Cardiac septum (tissue), 1 donor: ENCODE measurements at regions not wholly inside any gene's neighbourhood (a gene's known extent, or its start where the extent isn't known, plus 50 kb on each side); places are given as distances from the start of the nearest gene placed in this dataset.
"Not testable (repeated sequence)": the region's sequence is repeated elsewhere in the genome, so short reads cannot be mapped to it uniquely, and the experiment has no call there.

ENCODE experiments used
- DNase-seq: peaks from one replicate; pipeline ENCODE4 v3.0.0-alpha.2; 2020; ENCODE audit warnings: low spot score
- intact Hi-C: fragments of 100-400 bp; cut with DNase I; formaldehyde crosslinking; loops from one replicate; pipeline ENCODE4 v1.14.0; 2022
- donor health status: DM: no; HTN: no; CAD: no.

- intact Hi-C loops, result no loop called here
Measured at GRCh38 chr17:83186751-83187421, 107.5 kb downstream of the METRNL start.

DNA sequence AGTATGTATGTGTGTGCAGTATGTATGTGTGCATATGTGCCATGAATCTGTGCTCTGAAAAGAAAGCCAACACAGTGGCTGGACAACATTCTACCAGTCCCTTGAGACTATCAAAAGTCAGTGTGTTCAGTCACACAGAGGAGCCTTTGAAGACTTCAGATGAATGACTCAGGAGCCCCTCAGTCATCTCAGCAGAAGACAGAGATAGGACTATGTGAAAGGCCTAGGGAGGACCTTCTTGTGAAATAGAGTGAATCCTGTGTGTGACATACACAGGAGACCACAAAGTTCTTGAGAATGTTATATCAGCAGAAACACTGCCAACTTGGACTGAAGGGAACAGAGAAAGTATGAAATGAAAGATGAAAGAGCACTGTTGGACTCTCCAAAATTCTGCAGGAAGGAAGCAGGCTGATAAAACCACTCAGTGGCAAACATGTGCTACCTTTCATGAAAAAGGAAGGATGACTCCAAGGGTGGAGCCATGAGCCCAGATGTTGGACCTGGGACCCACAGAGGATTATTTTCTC lies 108.4 kb downstream of the METRNL start:
- no peak for DNase-seq
- intact Hi-C loops, result no loop called here

More at GRCh38 chr17:83186751-83187421, 107.5 kb downstream of the METRNL start:
- no peak for DNase-seq

DNA sequence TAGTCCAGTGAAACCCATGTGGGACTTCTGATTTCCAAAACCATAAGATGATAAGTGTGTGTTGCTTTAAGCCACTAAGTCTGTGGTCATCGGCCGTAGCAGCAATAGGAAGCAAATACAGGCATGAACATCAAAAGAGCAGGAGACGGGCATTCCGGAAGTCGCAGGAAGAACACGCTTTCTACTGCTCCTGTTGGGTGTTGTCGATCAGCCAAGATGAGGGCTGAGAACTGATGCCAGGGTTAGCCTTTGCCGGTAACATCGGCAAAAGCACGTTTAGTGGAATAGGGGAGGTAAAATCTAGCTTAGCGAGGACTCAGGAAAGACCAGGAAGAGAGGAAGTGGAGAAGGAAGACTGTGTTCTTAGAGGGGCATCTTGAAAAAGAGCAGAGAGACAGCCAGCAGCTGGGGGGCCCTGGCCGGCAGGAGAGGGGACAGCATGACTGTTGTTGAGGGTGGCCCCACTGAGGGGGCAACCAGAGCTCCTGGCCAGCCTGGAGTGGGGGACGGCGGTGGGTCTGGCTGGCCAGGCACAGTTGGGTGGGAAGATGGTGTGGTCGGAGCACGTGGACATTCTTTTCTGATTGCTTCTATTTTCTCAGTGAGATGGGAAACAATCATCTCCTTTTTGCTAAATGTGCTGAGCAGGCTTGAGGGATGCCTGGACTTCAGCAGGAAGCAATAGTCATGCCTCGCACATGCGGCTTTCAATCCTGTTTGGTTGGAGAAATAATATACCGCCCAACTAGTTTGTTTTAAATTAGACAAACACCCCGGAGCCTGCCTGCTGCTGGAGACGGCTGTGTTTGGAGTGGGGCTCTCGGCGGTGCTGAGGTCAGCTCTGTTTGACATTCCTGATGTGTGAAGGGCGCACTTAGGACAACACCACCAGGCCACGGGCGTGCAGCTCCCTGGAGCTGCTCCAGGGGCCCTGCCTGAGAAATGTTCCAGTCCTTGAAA lies 109.9 kb downstream of the METRNL start:
- DNase-seq, result peak; percentile 65
- intact Hi-C loops, result no loop called here

DNA sequence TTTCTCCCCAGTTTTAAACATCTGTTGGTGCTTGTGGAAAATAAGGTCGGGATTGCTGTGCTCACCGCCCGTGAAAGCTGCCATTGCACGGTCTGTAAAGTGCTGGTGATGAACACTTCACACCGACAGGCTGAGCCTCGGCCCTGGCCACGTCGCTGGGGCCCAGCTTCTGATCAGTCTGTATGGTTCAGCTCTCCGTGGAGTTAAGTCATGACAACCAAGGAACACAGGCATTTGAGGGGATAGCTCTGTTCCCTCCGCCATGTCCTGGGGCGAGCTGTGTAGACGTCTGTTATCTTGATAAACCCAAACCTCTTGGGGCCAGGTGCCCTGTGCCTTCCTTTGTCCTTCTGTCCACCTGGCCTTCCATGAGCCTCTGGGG lies 110.6 kb downstream of the METRNL start:
- peak; percentile 57 for DNase-seq
- intact Hi-C loops, result no loop called here

DNA sequence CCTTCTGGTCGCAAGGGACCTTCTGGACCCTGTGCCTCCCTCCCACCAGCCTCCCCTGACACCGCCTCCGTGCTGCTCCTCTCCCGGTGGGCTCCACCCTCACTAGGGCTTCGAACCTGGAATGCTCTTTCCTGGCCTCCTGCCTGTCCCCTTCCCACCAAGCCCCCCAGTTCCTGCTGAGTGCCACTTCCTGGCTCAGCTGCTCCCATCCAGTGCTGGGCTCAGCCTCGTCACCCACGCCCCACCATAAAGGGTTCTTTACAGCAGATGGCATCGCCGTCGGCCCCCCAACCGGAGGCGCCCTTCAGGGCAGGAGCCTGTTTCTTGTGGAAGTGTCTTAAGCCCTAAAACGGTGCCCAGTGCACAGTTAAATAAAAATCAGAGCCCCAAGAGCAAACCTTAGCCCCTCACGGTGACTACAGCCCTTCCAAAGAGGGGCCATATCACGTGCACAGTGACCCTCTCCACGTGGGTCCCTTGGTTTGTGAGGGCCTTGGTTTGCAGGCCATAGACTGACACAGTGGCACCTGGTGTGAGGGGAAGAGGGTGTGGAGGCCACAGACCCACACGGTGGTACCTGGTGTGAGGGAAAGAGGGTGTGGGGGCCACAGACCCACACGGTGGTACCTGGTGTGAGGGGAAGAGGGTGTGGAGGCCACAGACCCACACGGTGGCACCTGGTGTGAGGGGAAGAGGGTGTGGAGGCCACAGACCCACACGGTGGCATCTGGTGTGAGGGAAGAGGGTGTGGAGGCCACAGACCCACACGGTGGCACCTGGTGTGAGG lies 111.4 kb downstream of the METRNL start:
- DNase-seq, result peak; percentile 63
- intact Hi-C loops, result no loop called here

DNA sequence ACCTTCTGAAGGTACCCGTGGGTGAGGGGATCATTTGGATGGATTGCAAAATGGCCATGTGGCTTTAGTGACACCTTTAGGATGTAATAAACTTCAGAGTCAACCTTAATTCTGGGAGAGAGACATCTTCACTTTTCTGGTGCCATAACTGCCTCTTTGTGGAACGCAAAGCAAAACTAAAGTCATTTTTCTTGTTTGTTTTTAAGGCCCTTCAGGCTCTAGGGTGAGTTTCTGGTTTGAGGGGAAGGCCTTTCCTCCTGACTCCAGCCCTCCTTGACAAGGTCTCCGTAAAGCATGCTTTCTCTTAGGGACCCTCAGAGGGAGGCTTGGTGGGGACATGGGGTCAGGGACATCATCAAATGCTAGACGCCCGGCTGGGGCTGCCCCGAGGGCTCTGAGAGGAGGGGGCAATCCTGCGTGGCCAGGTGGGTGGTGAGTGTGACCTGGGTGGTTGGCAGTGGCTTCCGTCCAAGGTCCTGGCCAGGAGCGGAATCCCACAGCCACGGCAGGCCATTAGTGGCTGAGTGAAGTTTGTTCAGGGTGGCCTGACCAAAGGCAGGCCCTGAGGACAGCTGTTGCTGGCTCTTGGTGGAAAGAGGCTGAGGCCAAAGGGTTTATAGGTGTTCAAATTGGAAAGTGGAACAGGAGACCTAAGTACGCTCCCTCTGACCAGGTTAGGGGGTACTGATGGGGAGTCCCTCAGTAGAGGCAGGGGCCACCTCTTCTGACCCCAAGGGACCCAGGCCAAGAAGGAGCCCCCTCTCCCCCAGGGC lies 112.2 kb downstream of the METRNL start:
- intact Hi-C loops, result no loop called here
- DNase-seq, result peak; percentile 71

DNA sequence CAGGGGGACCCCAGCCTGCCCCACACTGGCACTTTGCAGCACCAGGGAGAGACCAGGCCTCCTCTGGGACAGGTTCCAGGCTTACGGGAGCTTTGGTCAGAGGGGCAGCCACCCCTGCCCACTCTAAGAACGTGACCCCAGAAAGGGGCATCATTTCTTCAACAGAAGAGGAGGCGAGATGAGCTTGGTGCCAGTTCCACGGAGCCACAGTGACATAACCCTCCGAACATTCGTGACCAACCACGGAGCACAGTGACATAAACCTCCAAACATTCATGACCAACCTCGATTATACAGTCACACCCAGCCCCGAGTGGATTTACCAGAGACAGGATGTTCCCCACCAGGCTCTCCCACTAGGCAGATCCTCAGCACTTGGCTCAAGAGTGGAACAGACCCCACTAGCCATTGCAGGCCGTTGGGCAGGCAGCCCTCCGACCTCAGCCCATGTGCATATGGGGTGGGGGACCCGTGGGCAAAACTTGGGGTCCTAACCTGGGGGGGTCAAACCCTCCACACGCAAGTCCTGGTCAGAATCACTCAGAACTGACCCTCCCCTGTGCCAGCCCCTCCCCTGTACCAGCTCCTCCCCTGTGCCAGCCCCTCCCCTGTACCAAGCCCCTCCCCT lies 112.9 kb downstream of the METRNL start:
- intact Hi-C loops, result no loop called here
- DNase-seq, result peak; percentile 72

- DNase-seq, result peak; percentile 74
- intact Hi-C loops, result not testable (repeated sequence)
Measured at GRCh38 chr17:83192789-83193335, 113.5 kb downstream of the METRNL start.

DNA sequence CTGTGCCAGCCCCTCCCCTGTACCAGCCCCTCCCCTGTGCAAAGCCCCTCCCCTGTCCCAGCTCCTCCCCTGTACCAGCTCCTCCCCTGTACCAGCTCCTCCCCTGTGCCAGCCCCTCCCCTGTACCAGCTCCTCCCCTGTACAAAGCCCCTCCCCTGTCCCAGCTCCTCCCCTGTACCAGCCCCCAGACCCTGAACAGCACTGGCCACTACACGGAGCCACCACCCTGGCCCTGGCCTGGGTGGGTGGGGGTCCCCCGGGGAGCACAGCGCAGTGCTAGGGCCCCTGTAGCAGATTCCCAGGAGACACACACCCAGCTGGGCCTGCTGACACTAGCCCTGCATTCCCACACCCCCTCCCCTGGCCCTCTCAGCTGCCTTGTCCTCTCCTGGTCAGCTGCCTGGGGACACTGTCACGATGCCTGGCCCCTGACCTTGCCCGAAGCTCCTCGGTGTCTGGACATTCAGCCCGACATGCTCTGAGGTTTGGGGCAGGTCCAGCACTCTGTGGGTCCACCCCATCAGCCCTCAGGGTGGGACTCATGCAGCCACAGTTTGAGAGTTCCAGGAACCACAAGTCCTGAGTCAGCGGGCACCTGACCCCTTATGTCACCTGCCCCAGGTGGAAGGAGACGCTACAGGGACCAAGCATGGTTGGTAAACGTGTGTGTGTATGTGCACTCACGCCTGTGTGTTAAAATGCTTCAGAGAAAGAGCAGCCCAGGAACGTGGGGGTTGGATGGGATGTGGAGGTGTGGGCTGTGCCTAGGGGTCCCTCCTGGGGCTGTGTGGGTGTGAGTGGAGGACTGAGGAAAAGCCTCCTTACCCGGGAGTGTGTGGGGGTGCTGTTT lies 114.2 kb downstream of the METRNL start:
- intact Hi-C loops, result no loop called here
- DNase-seq, result peak; percentile 78

- intact Hi-C loops, result no loop called here
- peak; percentile 73 for DNase-seq
Measured at GRCh38 chr17:83194186-83194561, 114.8 kb downstream of the METRNL start.

GRCh38 chr17:83194761-83195329 lies 115.4 kb downstream of the METRNL start:
- intact Hi-C loops, result no loop called here
- DNase-seq, result peak; percentile 73

DNA sequence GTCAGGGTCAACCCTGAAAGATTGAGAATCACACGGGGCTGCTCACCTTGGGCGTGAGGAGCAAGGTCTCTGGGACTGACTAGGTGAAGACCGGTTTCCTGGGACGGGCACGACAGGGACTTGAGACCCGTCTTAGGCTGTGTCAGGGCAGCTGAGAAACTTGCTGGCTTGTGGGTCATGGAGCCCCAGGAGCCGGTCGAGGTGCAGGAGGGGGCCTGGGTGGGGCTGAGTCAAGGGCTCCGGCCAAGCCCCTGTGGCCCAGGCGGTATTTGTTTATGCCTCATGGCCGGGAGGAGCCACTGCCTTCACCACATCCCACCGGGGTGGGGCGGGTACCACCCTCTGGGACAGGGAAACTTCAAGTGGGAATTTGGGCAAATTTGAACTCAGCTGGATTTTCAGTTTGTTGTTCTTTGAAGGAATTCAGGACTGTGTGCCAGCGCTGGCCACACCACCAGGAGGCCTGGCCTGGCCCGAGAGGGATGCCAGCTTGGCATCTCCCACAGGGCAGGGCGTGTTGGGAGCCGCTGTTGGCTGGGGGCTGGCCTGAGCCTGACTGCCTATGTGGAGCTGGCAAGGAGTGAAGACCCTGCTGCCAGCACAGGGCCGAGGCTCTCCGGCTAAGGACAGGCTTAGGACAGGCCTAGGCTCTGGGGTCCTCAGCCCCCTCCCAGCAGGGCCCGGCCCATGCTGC lies 116.1 kb downstream of the METRNL start:
- intact Hi-C loops, result no loop called here
- peak; percentile 82 for DNase-seq

- intact Hi-C loops, result no loop called here
- DNase-seq, result peak; percentile 69
Measured at GRCh38 chr17:83196024-83196365, 116.6 kb downstream of the METRNL start.

- DNase-seq, result peak; percentile 57
- intact Hi-C loops, result no loop called here
Measured at GRCh38 chr17:83196366-83196765, 117.0 kb downstream of the METRNL start.

- DNase-seq, result peak; percentile 59
- intact Hi-C loops, result no loop called here
Measured at GRCh38 chr17:83196973-83197880, 117.8 kb downstream of the METRNL start.
